ENCODE measurements at regions not wholly inside any gene's neighbourhood (a gene's known extent, or its start where the extent isn't known, plus 50 kb on each side); places are given as distances from the start of the nearest gene placed in this dataset.

DNA sequence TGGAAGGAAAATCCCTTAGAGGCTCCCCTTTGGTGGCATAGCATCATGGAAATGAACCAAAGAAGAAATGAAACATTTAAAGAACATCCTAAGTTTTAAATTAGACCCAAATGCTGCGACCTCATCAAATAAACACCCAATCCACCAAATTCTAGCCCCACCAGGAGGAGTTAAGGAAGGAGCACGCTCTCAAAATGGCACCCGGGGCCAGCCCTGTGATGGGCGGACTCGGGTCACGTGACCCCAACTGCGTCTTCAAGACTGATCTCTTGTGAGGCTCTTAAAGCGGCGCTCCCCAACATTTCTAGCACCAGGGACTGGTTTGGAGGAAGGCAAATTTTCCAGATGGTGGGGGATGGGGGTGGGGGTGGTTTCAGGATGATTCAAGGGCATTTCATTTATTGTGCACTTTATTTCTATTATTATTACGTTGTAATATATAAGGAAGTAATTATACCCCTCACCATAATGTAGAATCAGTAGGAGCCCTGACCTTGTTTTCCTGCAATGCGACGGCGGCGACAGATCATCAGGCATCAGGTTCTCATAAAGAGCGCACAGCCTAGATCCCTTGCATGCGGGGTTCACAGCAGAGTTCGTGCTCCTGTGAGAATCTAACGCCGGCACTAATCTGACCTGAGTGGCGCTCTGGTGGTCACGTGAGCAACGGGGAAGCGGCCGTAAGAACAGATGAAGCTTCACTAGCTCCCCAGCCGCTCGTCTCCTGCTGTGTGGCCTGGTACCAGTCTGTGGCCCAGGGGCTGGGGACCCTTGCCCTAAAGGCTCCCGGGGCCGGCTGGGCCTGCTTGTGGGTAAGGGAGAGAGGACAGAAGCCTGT, 55.3 kb upstream of the SLC22A11 start:
- DNase-seq (ENCODE audit: low read depth): no peak

DNA sequence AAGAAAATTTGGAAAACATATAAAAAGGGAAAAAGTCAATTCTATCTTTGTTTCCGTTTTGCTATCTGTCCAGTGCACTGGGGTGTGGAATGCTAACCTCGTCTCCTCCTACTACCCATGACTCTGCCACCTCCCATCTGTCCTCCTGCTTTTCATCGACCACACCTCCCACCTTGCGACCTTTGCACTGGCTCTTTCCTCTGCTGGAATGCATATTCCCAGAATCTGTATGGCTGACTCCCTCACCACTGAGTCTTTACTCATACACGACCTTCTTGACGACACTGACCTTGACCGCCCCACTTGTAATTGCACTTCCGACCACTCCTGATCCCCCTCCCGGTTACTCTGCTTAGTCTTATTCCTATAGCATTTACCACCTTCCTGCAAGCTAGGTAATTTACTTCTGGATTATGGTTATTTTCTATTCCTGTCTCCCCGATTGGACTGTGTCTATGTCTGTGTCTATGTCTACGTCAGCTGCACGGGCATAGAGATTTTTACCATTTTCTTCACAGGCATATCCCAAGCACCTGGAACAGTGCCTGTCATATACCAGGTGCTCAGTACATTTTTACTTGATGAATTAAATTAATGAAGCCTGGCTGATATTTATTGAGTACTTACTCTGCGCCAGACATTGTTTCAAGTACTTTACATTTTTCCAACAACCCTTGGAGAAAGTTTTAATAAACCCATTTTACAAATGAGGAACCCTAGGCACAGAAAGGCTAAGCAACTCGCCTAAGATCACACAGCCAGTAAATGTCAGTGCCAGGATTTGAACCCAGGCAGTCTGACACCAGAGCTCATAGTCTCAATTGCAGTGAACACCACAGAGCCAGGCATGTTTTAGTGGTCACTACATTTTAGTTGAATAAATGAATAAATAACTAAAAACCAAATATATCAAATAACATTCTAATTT, 54.0 kb upstream of the SLC22A11 start:
- no peak for DNase-seq (ENCODE audit: low read depth)

DNA sequence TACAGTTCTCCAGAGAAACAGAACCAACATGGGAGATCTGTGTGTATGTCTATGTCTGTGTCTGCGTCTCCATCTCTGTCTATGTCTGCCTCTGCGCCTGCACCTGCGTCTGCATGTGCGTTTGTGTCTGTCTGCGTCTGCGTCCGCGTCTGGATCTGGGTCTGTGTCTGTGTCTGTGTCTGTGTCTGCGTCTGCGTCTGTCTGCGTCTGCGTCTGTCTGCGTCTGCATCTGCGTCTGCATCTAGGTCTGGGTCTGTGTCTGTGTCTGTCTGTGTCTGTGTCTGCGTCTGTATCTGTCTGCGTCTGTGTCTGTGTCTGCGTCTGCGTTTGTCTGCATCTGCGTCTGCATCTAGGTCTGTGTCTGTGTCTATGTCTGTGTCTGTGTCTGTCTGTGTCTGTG, 53.1 kb upstream of the SLC22A11 start:
- DNase-seq (ENCODE audit: low read depth): no peak

DNA sequence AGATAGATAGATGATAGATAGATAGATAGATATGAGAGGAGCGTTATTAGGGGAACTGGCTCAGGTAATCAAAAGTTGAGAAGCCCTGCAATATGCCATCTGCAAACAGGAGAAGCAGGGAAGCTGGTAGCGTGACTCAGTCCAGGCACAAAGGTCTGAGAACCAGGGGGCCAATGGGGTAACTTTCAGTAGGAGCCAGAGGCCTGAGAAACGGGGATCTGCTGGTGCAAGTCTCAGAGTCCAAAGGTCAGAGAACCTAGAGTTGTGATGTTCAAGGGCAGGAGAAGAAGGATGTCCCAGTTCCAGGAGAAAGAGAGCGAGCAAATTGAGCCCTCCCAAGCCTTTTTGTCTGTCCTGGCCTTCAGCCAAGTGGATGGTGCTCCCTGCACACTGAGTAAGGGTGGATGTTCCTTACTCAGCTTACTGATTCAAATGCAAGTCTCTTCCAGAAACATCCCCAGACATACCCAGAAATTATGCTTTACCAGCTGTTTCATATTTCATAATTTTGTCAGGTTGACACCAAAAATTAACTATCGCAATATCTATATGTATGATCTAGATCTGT, 52.5 kb upstream of the SLC22A11 start:
- no peak for DNase-seq (ENCODE audit: low read depth)

DNA sequence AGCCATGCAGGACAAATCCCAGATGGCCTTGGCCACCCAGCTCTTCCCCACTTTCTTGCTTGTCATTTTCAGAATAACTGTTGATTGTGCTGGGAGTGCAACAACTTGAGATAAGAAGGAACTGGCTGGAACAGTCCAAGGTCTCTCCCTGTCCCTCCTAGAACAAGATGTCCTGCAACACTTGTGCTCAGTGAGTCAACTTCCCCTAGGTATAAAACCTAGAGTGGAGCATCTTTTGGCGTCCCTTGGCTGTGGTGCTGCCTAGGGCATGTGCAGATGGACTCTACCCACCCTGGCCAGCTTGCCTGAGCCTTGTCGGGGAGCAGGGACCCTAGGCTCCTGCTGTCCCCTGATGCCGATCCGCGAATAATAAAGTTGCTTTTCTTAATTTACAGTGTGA, 50.7 kb upstream of the SLC22A11 start:
- DNase-seq (ENCODE audit: low read depth): no peak
